ENCODE measurements at regions not wholly inside any gene's neighbourhood (a gene's known extent, or its start where the extent isn't known, plus 50 kb on each side); places are given as distances from the start of the nearest gene placed in this dataset.

- Histone ChIP-seq H3K27ac (no peak overlapping the region), H3K27me3 (no peaks in the 10 kb centered on the region), H3K9me3 (no peaks in the 10 kb centered on the region), H3K4me3 (no peak overlapping the region), H3K36me3 (no peaks in the 10 kb centered on the region), H3K4me1 (no peaks in the 10 kb centered on the region)
- no peak for TF ChIP-seq CTCF (IDR thresholded peaks at IDR 0.05)
- intact Hi-C loops (cut with DNase I) = no loop called here
- DNase-seq (no peak), ATAC-seq (no peak)
These were observed 263.9 kb downstream of the KCNC2 start for GRCh38 chr12:74945771-74946198.

GRCh38 chr12:74953697-74954096 lies 255.9 kb downstream of the KCNC2 start:
- no peaks in the 10 kb centered on the region for H3K27me3 ChIP-seq
- no peak for DNase-seq
- H3K4me3 ChIP-seq = no peak overlapping the region
- H3K27ac ChIP-seq = no peak overlapping the region
- intact Hi-C loops (cut with DNase I) = no loop called here
- no peaks in the 10 kb centered on the region for H3K36me3 ChIP-seq
- TF ChIP-seq CTCF (IDR thresholded peaks at IDR 0.05) = no peak
- no peaks in the 10 kb centered on the region for H3K4me1 ChIP-seq
- no peak for ATAC-seq
- H3K9me3 ChIP-seq = peaks cover 0 to 23% of the 10 kb centered on the region in 2 donors

- peaks cover 0 to 23% of the 10 kb centered on the region in 2 donors for H3K9me3 ChIP-seq
- H3K36me3 ChIP-seq = no peaks in the 10 kb centered on the region
- H3K4me3 ChIP-seq = no peak overlapping the region
- no peak for ATAC-seq
- DNase-seq = no peak
- H3K4me1 ChIP-seq = no peaks in the 10 kb centered on the region
- H3K27me3 ChIP-seq = no peaks in the 10 kb centered on the region
- intact Hi-C loops (cut with DNase I) = no loop called here
- TF ChIP-seq CTCF (IDR thresholded peaks at IDR 0.05) = no peak
- no peak overlapping the region for H3K27ac ChIP-seq
These were observed 252.4 kb downstream of the KCNC2 start for GRCh38 chr12:74957231-74957630.

GRCh38 chr12:74957634-74958033 lies 252.0 kb downstream of the KCNC2 start:
- Histone ChIP-seq H3K27ac (no peak overlapping the region), H3K27me3 (no peaks in the 10 kb centered on the region), H3K36me3 (no peaks in the 10 kb centered on the region), H3K4me3 (no peak overlapping the region), H3K9me3 (peaks cover 0 to 23% of the 10 kb centered on the region in 2 donors), H3K4me1 (no peaks in the 10 kb centered on the region)
- ATAC-seq (no peak), DNase-seq (no peak)
- TF ChIP-seq CTCF (IDR thresholded peaks at IDR 0.05) = no peak
- intact Hi-C loops (cut with DNase I) = no loop called here

GRCh38 chr12:74959657-74960056 lies 250.0 kb downstream of the KCNC2 start:
- TF ChIP-seq CTCF (IDR thresholded peaks at IDR 0.05) = no peak
- Histone ChIP-seq H3K27me3 (no peaks in the 10 kb centered on the region), H3K4me1 (no peaks in the 10 kb centered on the region), H3K4me3 (no peak overlapping the region), H3K36me3 (no peaks in the 10 kb centered on the region), H3K27ac (no peak overlapping the region), H3K9me3 (peaks cover 0 to 19% of the 10 kb centered on the region in 2 donors)
- no peak for ATAC-seq
- intact Hi-C loops (cut with DNase I) = no loop called here
- no peak for DNase-seq

Data from left lung (tissue), 4 donors.